CD14-positive monocyte (primary cell): ENCODE measurements at regions not wholly inside any gene's neighbourhood (a gene's known extent, or its start where the extent isn't known, plus 50 kb on each side); places are given as distances from the start of the nearest gene placed in this dataset.

Experiments used
- DNase-seq, 3 donors: peaks; one replicate each; pipeline ENCODE4 v3.0.0-alpha.2; 2011 to 2022
- H2AFZ ChIP-seq: 2 replicates; pipeline ENCODE4 v1.6.0; 2012; ENCODE audit warnings: mild to moderate bottlenecking, low read depth, low read length, inconsistent platforms; ENCODE audit not compliant: insufficient read depth, poor library complexity, severe bottlenecking
- H3K27ac ChIP-seq, 2 donors: 1 replicate in 1 of 2; 2 replicates in 1 of 2; pipeline ENCODE4 v1.5.1; 2012 to 2013; ENCODE audit warnings: low read length in 2 of 2, control low read depth in 1 of 2, inconsistent platforms in 1 of 2, low read depth in 1 of 2, mild to moderate bottlenecking in 1 of 2
- H3K27me3 ChIP-seq, 2 donors: one replicate each; pipeline versions ENCODE4 v1.6.0 to v1.6.1; 2011 to 2013; ENCODE audit warnings: low read length in 2 of 2; ENCODE audit not compliant: control insufficient read depth in 2 of 2, insufficient read depth in 2 of 2
- H3K36me3 ChIP-seq, 2 donors: replicated peaks in 1 of 2; 1 replicate in 1 of 2; 2 replicates in 1 of 2; pipeline versions ENCODE4 v1.5.1 to v1.6.1; 2012 to 2013; ENCODE audit warnings: low read length in 2 of 2, control low read depth in 1 of 2, inconsistent platforms in 1 of 2, mild to moderate bottlenecking in 1 of 2; ENCODE audit not compliant: insufficient read depth in 2 of 2, control insufficient read depth in 1 of 2
- H3K4me1 ChIP-seq, 2 donors: 1 replicate in 1 of 2; 2 replicates in 1 of 2; pipeline versions ENCODE4 v1.5.1 to v1.6.1; 2012 to 2013; ENCODE audit warnings: low read length in 2 of 2, control low read depth in 1 of 2, inconsistent platforms in 1 of 2, mild to moderate bottlenecking in 1 of 2, moderate library complexity in 1 of 2; ENCODE audit not compliant: insufficient read depth in 2 of 2, control insufficient read depth in 1 of 2
- H3K4me2 ChIP-seq: replicated peaks from 2 replicates; pipeline ENCODE3; 2012; ENCODE audit warnings: low read length, moderate library complexity, mild to moderate bottlenecking; ENCODE audit not compliant: poor library complexity, severe bottlenecking; ENCODE audit errors: extremely low read depth
- H3K4me3 ChIP-seq, 3 experiments: fragments of 200-600 bp in 1 of 3; sonication (generic) in 1 of 3; replicated peaks in 1 of 3; 1 replicate in 2 of 3; 2 replicates in 1 of 3; pipeline ENCODE4 v1.5.1; 2011 to 2013; ENCODE audit warnings: low read length in 3 of 3, mild to moderate bottlenecking in 3 of 3, control low read depth in 2 of 3, low read depth in 2 of 3, inconsistent platforms in 1 of 3, moderate library complexity in 1 of 3
- H3K79me2 ChIP-seq: 2 replicates; pipeline ENCODE4 v1.6.0; 2012; ENCODE audit warnings: mild to moderate bottlenecking, control low read depth, inconsistent platforms, low read length, moderate library complexity; ENCODE audit not compliant: insufficient read depth
- H3K9ac ChIP-seq: 2 replicates; pipeline ENCODE4 v1.6.0; 2017; ENCODE audit warnings: low read length, mild to moderate bottlenecking; ENCODE audit not compliant: insufficient read depth, poor library complexity, severe bottlenecking
- H3K9me3 ChIP-seq, 2 donors: replicated peaks in 1 of 2; 1 replicate in 1 of 2; 2 replicates in 1 of 2; pipeline versions ENCODE4 v1.5.1 to v1.6.1; 2012 to 2013; ENCODE audit warnings: low read length in 2 of 2, control low read depth in 1 of 2; ENCODE audit not compliant: control insufficient read depth in 1 of 2, insufficient read depth in 1 of 2
- H4K20me1 ChIP-seq: 2 replicates; pipeline ENCODE4 v1.6.0; 2012; ENCODE audit warnings: mild to moderate bottlenecking, low read length, control low read depth, moderate library complexity; ENCODE audit not compliant: insufficient read depth
- H3K27ac Mint-ChIP-seq, 7 donors: one replicate each; pipeline ENCODE4 v1.8.0; 2020; ENCODE audit warnings: mild to moderate bottlenecking in 7 of 7, mixed read lengths in 7 of 7, moderate library complexity in 6 of 7, inconsistent platforms in 2 of 7
- H3K27me3 Mint-ChIP-seq, 3 donors: one replicate each; pipeline ENCODE4 v1.8.0; 2021 to 2022; ENCODE audit warnings: low read depth in 3 of 3, mild to moderate bottlenecking in 3 of 3, mixed read lengths in 3 of 3, moderate library complexity in 3 of 3, inconsistent platforms in 1 of 3
- H3K36me3 Mint-ChIP-seq, 2 donors: one replicate each; pipeline ENCODE4 v1.8.0; 2020; ENCODE audit warnings: mixed read lengths in 2 of 2, inconsistent platforms in 1 of 2, mild to moderate bottlenecking in 1 of 2
- H3K4me1 Mint-ChIP-seq: one replicate; pipeline ENCODE4 v1.8.0; 2020; ENCODE audit warnings: mild to moderate bottlenecking, mixed read lengths
- H3K4me3 Mint-ChIP-seq, 2 donors: one replicate each; pipeline ENCODE4 v1.8.0; 2020; ENCODE audit warnings: mild to moderate bottlenecking in 2 of 2, mixed read lengths in 2 of 2, moderate library complexity in 1 of 2
- H3K9me3 Mint-ChIP-seq, 7 donors: one replicate each; pipeline ENCODE4 v1.8.0; 2020 to 2022; ENCODE audit warnings: mixed read lengths in 7 of 7, mild to moderate bottlenecking in 6 of 7, moderate library complexity in 6 of 7, inconsistent platforms in 2 of 7
- WGBS: methylation state at CpG from one replicate; pipeline ENCODE4 v1.1.5; 2013; ENCODE audit warnings: missing lambda C conversion rate; ENCODE audit not compliant: insufficient coverage; 5-methylcytosine and 5-hydroxymethylcytosine counted together
- intact Hi-C, 2 donors: fragments of 100-400 bp; cut with micrococcal nuclease; formaldehyde crosslinking; loops; one replicate each; pipeline versions ENCODE4 v1.15.0 to v1.15.1; 2023
- TF ChIP-seq, protein P1 (sequence below): fragments of 200-600 bp; IDR thresholded peaks from one replicate; pipeline ENCODE4 v1.8.0; 2022; ENCODE audit warnings: antibody characterized with exemption, mild to moderate bottlenecking

DNA sequence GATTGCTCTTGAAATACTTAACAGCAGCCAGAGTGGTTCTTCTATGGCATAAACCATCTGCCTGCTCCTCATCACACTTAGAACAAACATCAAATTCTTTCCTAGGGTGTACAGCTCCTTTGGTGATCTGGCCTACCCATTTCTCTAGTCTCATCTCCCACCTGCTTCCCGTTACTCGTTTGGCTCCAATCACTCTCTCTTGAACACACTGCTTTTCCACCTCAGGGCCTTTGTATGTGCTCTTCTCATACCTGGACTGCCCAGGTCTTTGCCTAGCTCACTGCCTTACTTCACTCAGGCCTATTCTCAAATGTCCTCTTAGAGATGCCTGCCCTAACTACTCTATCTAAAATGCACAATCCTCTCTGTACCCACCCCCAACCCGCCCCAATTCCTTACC lies 100.5 kb downstream of the KCNRG start:
- H3K36me3 Mint-ChIP-seq = peaks cover 14 to 15% of the 10 kb centered on the region in 2 donors
- Histone ChIP-seq H3K4me3 (peak overlapping the region in 1 of 3 experiments; percentile 50), H2AFZ (no peak overlapping the region), H3K36me3 (peaks cover 20 to 40% of the 10 kb centered on the region in 2 donors), H3K27me3 (no peaks in the 10 kb centered on the region), H3K9ac (no peak overlapping the region), H4K20me1 (peaks cover 98% of the 10 kb centered on the region), H3K4me1 (peaks cover 37 to 77% of the 10 kb centered on the region in 2 donors), H3K27ac (peak overlapping the region in 1 of 2 donors; percentile 82), H3K4me2 (peak overlapping the region; percentile 63), H3K9me3 (no peaks in the 10 kb centered on the region), H3K79me2 (peaks cover 100% of the 10 kb centered on the region)
- intact Hi-C loops = no loop called here
- TF ChIP-seq, protein P1, sequence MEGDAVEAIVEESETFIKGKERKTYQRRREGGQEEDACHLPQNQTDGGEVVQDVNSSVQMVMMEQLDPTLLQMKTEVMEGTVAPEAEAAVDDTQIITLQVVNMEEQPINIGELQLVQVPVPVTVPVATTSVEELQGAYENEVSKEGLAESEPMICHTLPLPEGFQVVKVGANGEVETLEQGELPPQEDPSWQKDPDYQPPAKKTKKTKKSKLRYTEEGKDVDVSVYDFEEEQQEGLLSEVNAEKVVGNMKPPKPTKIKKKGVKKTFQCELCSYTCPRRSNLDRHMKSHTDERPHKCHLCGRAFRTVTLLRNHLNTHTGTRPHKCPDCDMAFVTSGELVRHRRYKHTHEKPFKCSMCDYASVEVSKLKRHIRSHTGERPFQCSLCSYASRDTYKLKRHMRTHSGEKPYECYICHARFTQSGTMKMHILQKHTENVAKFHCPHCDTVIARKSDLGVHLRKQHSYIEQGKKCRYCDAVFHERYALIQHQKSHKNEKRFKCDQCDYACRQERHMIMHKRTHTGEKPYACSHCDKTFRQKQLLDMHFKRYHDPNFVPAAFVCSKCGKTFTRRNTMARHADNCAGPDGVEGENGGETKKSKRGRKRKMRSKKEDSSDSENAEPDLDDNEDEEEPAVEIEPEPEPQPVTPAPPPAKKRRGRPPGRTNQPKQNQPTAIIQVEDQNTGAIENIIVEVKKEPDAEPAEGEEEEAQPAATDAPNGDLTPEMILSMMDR = no peak
- DNase-seq = no peak
- H3K9me3 Mint-ChIP-seq = peaks cover 0 to 2% (median 0%) of the 10 kb centered on the region in 7 donors
- H3K27me3 Mint-ChIP-seq = no peaks in the 10 kb centered on the region
- WGBS = 97% methylated on average over 2 of the region's 3 CpGs
- H3K4me1 Mint-ChIP-seq = peaks cover 33% of the 10 kb centered on the region
- H3K4me3 Mint-ChIP-seq = no peak overlapping the region
- H3K27ac Mint-ChIP-seq = no peak overlapping the region

- Histone ChIP-seq H2AFZ (no peak overlapping the region), H3K27me3 (no peaks in the 10 kb centered on the region), H3K9ac (no peak overlapping the region), H3K79me2 (peaks cover 100% of the 10 kb centered on the region), H3K9me3 (no peaks in the 10 kb centered on the region), H4K20me1 (peaks cover 98% of the 10 kb centered on the region), H3K27ac (peak overlapping the region; percentile 63 to 82), H3K4me1 (peaks cover 43 to 77% of the 10 kb centered on the region in 2 donors), H3K4me2 (peak overlapping the region; percentile 63), H3K4me3 (peak overlapping the region in 1 of 3 experiments; percentile 50), H3K36me3 (peaks cover 21 to 41% of the 10 kb centered on the region in 2 donors)
- peak overlapping the region; percentile 8 to 35 for H3K4me3 Mint-ChIP-seq
- H3K27ac Mint-ChIP-seq = peak overlapping the region in 3 of 7 donors; percentile 86 to 90 (median 88)
- peaks cover 17% of the 10 kb centered on the region in 2 donors for H3K36me3 Mint-ChIP-seq
- intact Hi-C loops = no loop called here
- TF ChIP-seq, protein P1 = no peak
- H3K4me1 Mint-ChIP-seq = peaks cover 34% of the 10 kb centered on the region
- H3K27me3 Mint-ChIP-seq = no peaks in the 10 kb centered on the region
- peak in 2 of 3 donors; percentile 68 to 70 for DNase-seq
- no CpG with 5 or more reads among the region's 5 CpGs for WGBS
- peaks cover 0 to 2% (median 0%) of the 10 kb centered on the region in 7 donors for H3K9me3 Mint-ChIP-seq
Measured at GRCh38 chr13:50116430-50116973, 101.3 kb downstream of the KCNRG start.
